Dermis blood vessel endothelial cell (primary cell): ENCODE measurements at regions not wholly inside any gene's neighbourhood (a gene's known extent, or its start where the extent isn't known, plus 50 kb on each side); places are given as distances from the start of the nearest gene placed in this dataset.
"Not testable (repeated sequence)": the region's sequence is repeated elsewhere in the genome, so short reads cannot be mapped to it uniquely, and the experiment has no call there.

Source experiments
- DNase-seq: peaks from one replicate; pipeline ENCODE4 v3.0.0; 2010

- DNase-seq = no peak
Measured at GRCh38 chr10:2620827-2621521, 446.4 kb upstream of the PFKP start.

GRCh38 chr10:2619916-2620315 is 447.4 kb upstream of the PFKP start:
- DNase-seq = no peak

- DNase-seq = no peak
Measured at GRCh38 chr10:2619472-2619871, 447.9 kb upstream of the PFKP start.

GRCh38 chr10:2618690-2619089 is 448.7 kb upstream of the PFKP start:
- no peak for DNase-seq

GRCh38 chr10:2616215-2616614 is 451.1 kb upstream of the PFKP start:
- no peak for DNase-seq

GRCh38 chr10:2611603-2612002 is 455.7 kb upstream of the PFKP start:
- DNase-seq = no peak

- DNase-seq = no peak
Measured at GRCh38 chr10:2610946-2611345, 456.4 kb upstream of the PFKP start.

- DNase-seq = no peak
Measured at GRCh38 chr10:2604891-2605290, 462.5 kb upstream of the PFKP start.

GRCh38 chr10:2599571-2599970 is 467.8 kb upstream of the PFKP start:
- no peak for DNase-seq

GRCh38 chr10:2592360-2593160 is 474.8 kb upstream of the PFKP start:
- no peak for DNase-seq

- DNase-seq = no peak
Measured at GRCh38 chr10:2589196-2589595, 478.2 kb upstream of the PFKP start.

GRCh38 chr10:2584385-2584784 is 483.0 kb upstream of the PFKP start:
- DNase-seq = no peak

- no peak for DNase-seq
Measured at GRCh38 chr10:2576892-2577291, 490.5 kb upstream of the PFKP start.

- DNase-seq = no peak
Measured at GRCh38 chr10:2575460-2575859, 491.9 kb upstream of the PFKP start.

GRCh38 chr10:2572611-2573010 is 494.7 kb upstream of the PFKP start:
- no peak for DNase-seq

- no peak for DNase-seq
Measured at GRCh38 chr10:2556883-2557282, 510.5 kb upstream of the PFKP start.

- DNase-seq = no peak
Measured at GRCh38 chr10:2548071-2548470, 519.3 kb upstream of the PFKP start.

GRCh38 chr10:2547606-2548005 is 519.7 kb upstream of the PFKP start:
- DNase-seq = no peak

- DNase-seq = not testable (repeated sequence)
Measured at GRCh38 chr10:2546894-2547293, 520.5 kb upstream of the PFKP start.

- DNase-seq = no peak
Measured at GRCh38 chr10:2543974-2544373, 523.4 kb upstream of the PFKP start.

- no peak for DNase-seq
Measured at GRCh38 chr10:2543142-2543886, 524.0 kb upstream of the PFKP start.

GRCh38 chr10:2541176-2541575 is 526.2 kb upstream of the PFKP start:
- no peak for DNase-seq

GRCh38 chr10:2529945-2530344 is 537.4 kb upstream of the PFKP start:
- no peak for DNase-seq

- no peak for DNase-seq
Measured at GRCh38 chr10:2525781-2526180, 541.6 kb upstream of the PFKP start.
